T-helper 1 cell treated with Interleukin-12 subunit alpha and Interleukin-12 subunit beta and Interleukin-4 antibody, amounts not matched to agents 30 μg/mL and 1 μg/mL, for 36 hours (primary cell): ENCODE measurements at regions not wholly inside any gene's neighbourhood (a gene's known extent, or its start where the extent isn't known, plus 50 kb on each side); places are given as distances from the start of the nearest gene placed in this dataset.
"Not testable (repeated sequence)": the region's sequence is repeated elsewhere in the genome, so short reads cannot be mapped to it uniquely, and the experiment has no call there.

Experiments
- H3K27ac Mint-ChIP-seq: one replicate; pipeline ENCODE4 v1.8.0; 2021; ENCODE audit warnings: mild to moderate bottlenecking, mixed read lengths
- H3K27me3 Mint-ChIP-seq: one replicate; pipeline ENCODE4 v1.8.0; 2021; ENCODE audit warnings: low read depth, mixed read lengths
- H3K36me3 Mint-ChIP-seq: one replicate; pipeline ENCODE4 v1.8.0; 2021; ENCODE audit warnings: low read depth, mixed read lengths
- H3K4me1 Mint-ChIP-seq: one replicate; pipeline ENCODE4 v1.8.0; 2021; ENCODE audit warnings: low read depth, mixed read lengths
- H3K4me3 Mint-ChIP-seq: one replicate; pipeline ENCODE4 v1.8.0; 2021; ENCODE audit warnings: mild to moderate bottlenecking, moderate library complexity, mixed read lengths
- H3K9me3 Mint-ChIP-seq: one replicate; pipeline ENCODE4 v1.8.0; 2021; ENCODE audit warnings: mixed read lengths

DNA sequence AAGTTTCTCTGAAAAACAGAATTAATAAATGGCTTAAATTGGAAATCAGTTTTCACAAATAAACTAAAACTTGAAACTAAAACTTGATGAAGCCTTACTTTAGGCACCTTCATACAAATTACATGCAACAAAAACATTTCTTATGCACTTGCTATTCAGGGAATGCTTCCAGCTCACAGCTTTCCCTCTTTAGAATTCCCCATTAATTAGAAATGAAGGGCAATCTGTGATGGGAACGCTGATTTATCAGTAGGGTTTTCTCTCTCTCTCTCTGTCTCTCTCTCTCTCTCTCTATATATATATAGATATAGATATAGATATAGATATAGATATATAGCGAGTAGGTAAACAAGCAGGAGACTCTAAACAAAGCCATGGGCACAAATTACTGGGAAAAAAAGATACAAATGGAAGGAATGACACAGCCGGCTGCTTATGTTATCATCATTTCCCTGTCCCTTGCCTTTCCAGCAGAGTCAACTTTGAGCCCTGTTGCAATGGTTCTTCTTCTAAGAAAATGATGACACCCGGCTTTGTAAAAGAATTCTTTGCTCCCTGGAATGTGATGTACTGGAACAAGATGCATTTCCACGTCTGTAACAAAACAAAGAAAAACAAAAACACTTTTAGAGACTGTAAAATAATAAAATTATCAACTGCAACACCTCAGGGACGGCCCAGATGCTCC lies 1121.6 kb upstream of the TMEM132C start:
- Mint-ChIP-seq H3K27ac (peak overlapping the region; percentile 15), H3K4me3 (peak overlapping the region; percentile 79)

GRCh38 chr12:127145929-127146789 lies 1120.8 kb upstream of the TMEM132C start:
- H3K4me1 Mint-ChIP-seq: peaks cover 2% of the 10 kb centered on the region
- no peaks in the 10 kb centered on the region for H3K9me3 Mint-ChIP-seq
- peaks cover 7% of the 10 kb centered on the region for H3K27me3 Mint-ChIP-seq
- peak overlapping the region; percentile 57 for H3K27ac Mint-ChIP-seq
- peak overlapping the region; percentile 79 for H3K4me3 Mint-ChIP-seq
- H3K36me3 Mint-ChIP-seq: no peaks in the 10 kb centered on the region

More for the DNA sequence above, 1121.6 kb upstream of the TMEM132C start:
- no peaks in the 10 kb centered on the region for H3K9me3 Mint-ChIP-seq
- peaks cover 2% of the 10 kb centered on the region for H3K4me1 Mint-ChIP-seq
- H3K36me3 Mint-ChIP-seq: no peaks in the 10 kb centered on the region
- peaks cover 13% of the 10 kb centered on the region for H3K27me3 Mint-ChIP-seq

GRCh38 chr12:127146991-127147718 lies 1119.8 kb upstream of the TMEM132C start:
- Mint-ChIP-seq H3K4me1 (peaks cover 2% of the 10 kb centered on the region), H3K4me3 (no peak overlapping the region), H3K27ac (no peak overlapping the region), H3K27me3 (no peaks in the 10 kb centered on the region), H3K36me3 (no peaks in the 10 kb centered on the region), H3K9me3 (no peaks in the 10 kb centered on the region)

DNA sequence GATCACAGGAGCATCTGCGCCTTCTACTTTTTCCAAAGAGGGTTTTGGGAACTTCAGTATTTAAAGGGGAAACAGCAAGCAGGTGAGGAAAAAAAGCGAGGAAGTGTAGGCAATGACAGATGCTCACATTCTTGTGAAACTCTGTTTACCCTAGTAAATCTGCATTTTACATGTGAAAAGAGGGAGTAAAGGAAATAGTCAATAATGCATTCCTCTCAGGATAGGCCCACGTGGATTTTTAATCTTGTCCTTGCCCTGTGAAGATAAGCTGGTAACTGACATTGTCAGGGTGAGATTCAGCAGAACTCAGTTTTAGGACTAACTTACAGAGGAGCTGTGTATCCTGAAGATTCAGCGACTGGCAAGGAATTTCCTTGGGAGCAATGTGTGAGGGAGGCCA lies 1119.2 kb upstream of the TMEM132C start:
- H3K9me3 Mint-ChIP-seq: no peaks in the 10 kb centered on the region
- no peak overlapping the region for H3K27ac Mint-ChIP-seq
- peaks cover 2% of the 10 kb centered on the region for H3K4me1 Mint-ChIP-seq
- no peaks in the 10 kb centered on the region for H3K27me3 Mint-ChIP-seq
- H3K36me3 Mint-ChIP-seq: no peaks in the 10 kb centered on the region
- no peak overlapping the region for H3K4me3 Mint-ChIP-seq

GRCh38 chr12:127148318-127148717 lies 1118.7 kb upstream of the TMEM132C start:
- peaks cover 2% of the 10 kb centered on the region for H3K4me1 Mint-ChIP-seq
- H3K9me3 Mint-ChIP-seq: no peaks in the 10 kb centered on the region
- H3K4me3 Mint-ChIP-seq: no peak overlapping the region
- no peak overlapping the region for H3K27ac Mint-ChIP-seq
- H3K36me3 Mint-ChIP-seq: no peaks in the 10 kb centered on the region
- H3K27me3 Mint-ChIP-seq: no peaks in the 10 kb centered on the region

- H3K27ac Mint-ChIP-seq: no peak overlapping the region
- H3K36me3 Mint-ChIP-seq: no peaks in the 10 kb centered on the region
- no peaks in the 10 kb centered on the region for H3K27me3 Mint-ChIP-seq
- H3K9me3 Mint-ChIP-seq: no peaks in the 10 kb centered on the region
- no peak overlapping the region for H3K4me3 Mint-ChIP-seq
- peaks cover 2% of the 10 kb centered on the region for H3K4me1 Mint-ChIP-seq
These were observed 1117.6 kb upstream of the TMEM132C start for GRCh38 chr12:127149226-127149964.

GRCh38 chr12:127150028-127150427 lies 1116.9 kb upstream of the TMEM132C start:
- Mint-ChIP-seq H3K36me3 (no peaks in the 10 kb centered on the region), H3K4me3 (no peak overlapping the region), H3K27me3 (no peaks in the 10 kb centered on the region), H3K4me1 (peaks cover 2% of the 10 kb centered on the region), H3K9me3 (no peaks in the 10 kb centered on the region), H3K27ac (no peak overlapping the region)

GRCh38 chr12:127150479-127150878 lies 1116.5 kb upstream of the TMEM132C start:
- Mint-ChIP-seq H3K9me3 (no peaks in the 10 kb centered on the region), H3K27me3 (no peaks in the 10 kb centered on the region), H3K4me1 (peaks cover 2% of the 10 kb centered on the region), H3K27ac (no peak overlapping the region), H3K4me3 (no peak overlapping the region), H3K36me3 (no peaks in the 10 kb centered on the region)

DNA sequence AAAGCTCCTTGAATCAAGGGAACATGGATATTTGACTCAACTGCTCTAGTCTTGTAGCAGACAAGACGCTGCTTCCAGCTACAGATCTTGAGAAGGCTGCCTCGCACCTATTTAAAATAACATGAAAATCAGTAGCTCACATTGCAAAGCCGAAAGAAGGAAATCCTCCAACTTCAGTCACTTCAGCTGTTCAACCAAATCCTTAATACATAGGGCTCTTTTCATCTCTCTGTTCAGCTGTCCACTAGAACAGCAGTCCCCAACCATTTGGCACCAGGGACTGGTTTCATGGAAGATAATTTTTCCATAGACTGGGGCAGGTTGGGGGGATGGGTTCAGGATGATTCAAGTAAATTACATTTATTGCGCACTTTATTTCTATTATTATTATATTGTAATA lies 1116.0 kb upstream of the TMEM132C start:
- Mint-ChIP-seq H3K4me3 (no peak overlapping the region), H3K27ac (no peak overlapping the region)

DNA sequence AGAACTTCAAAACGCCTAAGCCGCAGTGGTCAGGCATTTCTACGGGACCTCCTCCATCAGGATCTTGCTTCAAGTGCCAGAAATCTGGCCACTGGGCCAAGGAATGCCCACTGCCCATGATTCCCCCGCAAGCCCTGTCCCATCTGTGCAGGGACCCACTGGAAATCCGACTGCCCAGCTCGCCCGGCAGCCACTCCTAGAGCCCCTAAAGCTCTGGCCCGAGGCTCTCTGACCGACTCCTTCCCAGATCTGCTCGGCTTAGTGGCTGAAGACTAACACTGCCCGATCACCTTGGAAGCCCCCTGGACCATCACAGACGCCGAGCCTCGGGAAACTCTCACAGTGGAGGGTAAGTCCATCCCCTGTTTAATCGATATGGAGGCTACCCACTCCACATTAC lies 1113.0 kb upstream of the TMEM132C start:
- H3K9me3 Mint-ChIP-seq: no peaks in the 10 kb centered on the region
- no peaks in the 10 kb centered on the region for H3K36me3 Mint-ChIP-seq
- H3K4me1 Mint-ChIP-seq: no peaks in the 10 kb centered on the region
- H3K4me3 Mint-ChIP-seq: no peak overlapping the region
- H3K27me3 Mint-ChIP-seq: no peaks in the 10 kb centered on the region
- no peak overlapping the region for H3K27ac Mint-ChIP-seq

More for the DNA sequence above, 1116.0 kb upstream of the TMEM132C start:
- H3K4me1 Mint-ChIP-seq: peaks cover 2% of the 10 kb centered on the region
- no peaks in the 10 kb centered on the region for H3K36me3 Mint-ChIP-seq
- H3K9me3 Mint-ChIP-seq: no peaks in the 10 kb centered on the region
- H3K27me3 Mint-ChIP-seq: no peaks in the 10 kb centered on the region

GRCh38 chr12:127154830-127155229 lies 1112.1 kb upstream of the TMEM132C start:
- H3K4me1 Mint-ChIP-seq, H3K27ac Mint-ChIP-seq, H3K36me3 Mint-ChIP-seq, H3K9me3 Mint-ChIP-seq, H3K4me3 Mint-ChIP-seq, H3K27me3 Mint-ChIP-seq: not testable (repeated sequence)

DNA sequence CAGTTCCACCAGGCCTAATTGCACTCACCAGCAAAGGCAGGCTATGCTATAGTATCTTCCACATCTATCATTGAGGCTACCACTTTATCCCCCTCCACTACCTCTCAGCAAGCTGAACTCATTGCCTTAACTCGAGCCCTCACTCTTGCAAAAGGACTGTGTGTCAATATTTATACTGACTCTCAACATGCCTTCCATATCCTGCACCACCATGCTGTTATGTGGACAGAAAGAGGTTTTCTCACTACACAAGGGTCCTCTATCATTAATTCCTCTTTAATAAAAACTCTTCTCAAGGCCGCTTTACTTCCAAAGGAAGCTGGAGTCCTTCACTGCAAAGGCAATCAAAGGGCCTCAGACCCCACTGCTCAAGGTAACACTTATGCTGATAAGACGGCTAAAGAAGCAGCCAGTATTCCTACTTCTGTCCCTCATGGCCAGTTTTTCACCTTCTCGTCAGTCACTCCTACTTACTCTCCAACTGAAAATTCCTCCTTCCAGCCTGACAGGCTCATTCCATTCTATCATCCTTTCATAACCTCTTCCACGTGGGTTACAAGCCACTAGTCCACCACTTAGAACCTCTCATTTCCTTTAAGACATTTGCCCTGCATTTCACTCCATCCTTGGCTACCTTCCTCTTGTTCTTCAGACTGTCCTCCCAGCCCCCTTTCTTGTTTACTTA lies 1110.9 kb upstream of the TMEM132C start:
- H3K4me3 Mint-ChIP-seq, H3K9me3 Mint-ChIP-seq, H3K36me3 Mint-ChIP-seq, H3K27ac Mint-ChIP-seq, H3K27me3 Mint-ChIP-seq, H3K4me1 Mint-ChIP-seq: not testable (repeated sequence)

- H3K9me3 Mint-ChIP-seq: peaks cover 15% of the 10 kb centered on the region
- not testable (repeated sequence) for H3K27ac Mint-ChIP-seq, H3K4me1 Mint-ChIP-seq, H3K27me3 Mint-ChIP-seq, H3K36me3 Mint-ChIP-seq, H3K4me3 Mint-ChIP-seq
These were observed 1109.2 kb upstream of the TMEM132C start for GRCh38 chr12:127157501-127158366.
